ENCODE measurements at regions not wholly inside any gene's neighbourhood (a gene's known extent, or its start where the extent isn't known, plus 50 kb on each side); places are given as distances from the start of the nearest gene placed in this dataset.

DNA sequence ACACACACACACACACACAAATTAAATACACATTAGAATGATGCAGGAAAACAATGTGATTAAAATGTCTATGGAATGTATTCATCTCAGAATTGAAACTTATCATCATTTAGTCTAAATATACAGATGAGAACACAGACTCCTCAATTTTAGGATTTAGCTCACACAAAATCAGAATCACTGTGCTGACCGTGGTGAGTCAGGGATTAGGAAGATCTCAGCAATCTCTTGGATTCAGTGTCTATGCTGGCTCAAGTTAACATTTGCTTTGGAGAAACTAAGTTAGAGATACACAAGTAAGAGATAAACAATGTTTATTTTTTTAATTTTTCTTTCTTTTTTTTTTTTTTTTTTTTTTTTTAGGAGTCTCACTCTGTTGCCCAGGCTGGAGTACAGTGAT is 323.6 kb downstream of the KLF12 start:
- H3K9ac ChIP-seq (ENCODE audit: low read length): no peak overlapping the region
- H3F3A ChIP-seq (ENCODE audit: insufficient read depth, low read length, poor library complexity, severe bottlenecking): peaks cover 6% of the 10 kb centered on the region
- H4K20me1 ChIP-seq (ENCODE audit: insufficient read depth): no peaks in the 10 kb centered on the region
- no peaks in the 10 kb centered on the region for H3K9me3 ChIP-seq (ENCODE audit: low read length)
- no peaks in the 10 kb centered on the region for H3K27me3 ChIP-seq (ENCODE audit: insufficient read depth, low read depth, low read length)
- peaks cover 11% of the 10 kb centered on the region for H3K79me2 ChIP-seq (replicated peaks; ENCODE audit: insufficient read depth, low read length)
- no peak overlapping the region for H3K4me3 ChIP-seq (ENCODE audit: low read length)
- H3K36me3 ChIP-seq (ENCODE audit: insufficient read depth, low read length): no peaks in the 10 kb centered on the region
- H3K9me2 ChIP-seq (ENCODE audit: insufficient read depth, low read length): no peaks in the 10 kb centered on the region
- H3K4me2 ChIP-seq (ENCODE audit: low read length): no peak overlapping the region
- H3K27ac ChIP-seq (ENCODE audit: low read length): no peak overlapping the region
- TF ChIP-seq EP300 (conservative IDR thresholded peaks at IDR 0.05; ENCODE audit: poor library complexity, severe bottlenecking) (no peak), MXI1 (conservative IDR thresholded peaks at IDR 0.05; ENCODE audit: poor library complexity, severe bottlenecking) (no peak), TAF1 (IDR thresholded peaks at IDR 0.05; ENCODE audit: low read depth) (no peak), POLR2AphosphoS5 (IDR thresholded peaks at IDR 0.05) (no peak), SMC3 (conservative IDR thresholded peaks at IDR 0.05; ENCODE audit: poor library complexity) (no peak), RAD21 (conservative IDR thresholded peaks at IDR 0.05) (no peak), EZH2 (IDR thresholded peaks at IDR 0.05; ENCODE audit: borderline replicate concordance, insufficient read depth, low read length, poor library complexity, severe bottlenecking) (no peak)
- TF ChIP-seq, protein P1, sequence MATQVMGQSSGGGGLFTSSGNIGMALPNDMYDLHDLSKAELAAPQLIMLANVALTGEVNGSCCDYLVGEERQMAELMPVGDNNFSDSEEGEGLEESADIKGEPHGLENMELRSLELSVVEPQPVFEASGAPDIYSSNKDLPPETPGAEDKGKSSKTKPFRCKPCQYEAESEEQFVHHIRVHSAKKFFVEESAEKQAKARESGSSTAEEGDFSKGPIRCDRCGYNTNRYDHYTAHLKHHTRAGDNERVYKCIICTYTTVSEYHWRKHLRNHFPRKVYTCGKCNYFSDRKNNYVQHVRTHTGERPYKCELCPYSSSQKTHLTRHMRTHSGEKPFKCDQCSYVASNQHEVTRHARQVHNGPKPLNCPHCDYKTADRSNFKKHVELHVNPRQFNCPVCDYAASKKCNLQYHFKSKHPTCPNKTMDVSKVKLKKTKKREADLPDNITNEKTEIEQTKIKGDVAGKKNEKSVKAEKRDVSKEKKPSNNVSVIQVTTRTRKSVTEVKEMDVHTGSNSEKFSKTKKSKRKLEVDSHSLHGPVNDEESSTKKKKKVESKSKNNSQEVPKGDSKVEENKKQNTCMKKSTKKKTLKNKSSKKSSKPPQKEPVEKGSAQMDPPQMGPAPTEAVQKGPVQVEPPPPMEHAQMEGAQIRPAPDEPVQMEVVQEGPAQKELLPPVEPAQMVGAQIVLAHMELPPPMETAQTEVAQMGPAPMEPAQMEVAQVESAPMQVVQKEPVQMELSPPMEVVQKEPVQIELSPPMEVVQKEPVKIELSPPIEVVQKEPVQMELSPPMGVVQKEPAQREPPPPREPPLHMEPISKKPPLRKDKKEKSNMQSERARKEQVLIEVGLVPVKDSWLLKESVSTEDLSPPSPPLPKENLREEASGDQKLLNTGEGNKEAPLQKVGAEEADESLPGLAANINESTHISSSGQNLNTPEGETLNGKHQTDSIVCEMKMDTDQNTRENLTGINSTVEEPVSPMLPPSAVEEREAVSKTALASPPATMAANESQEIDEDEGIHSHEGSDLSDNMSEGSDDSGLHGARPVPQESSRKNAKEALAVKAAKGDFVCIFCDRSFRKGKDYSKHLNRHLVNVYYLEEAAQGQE (IDR thresholded peaks at IDR 0.05; ENCODE audit: borderline replicate concordance): no peak
- TF ChIP-seq, protein P2, sequence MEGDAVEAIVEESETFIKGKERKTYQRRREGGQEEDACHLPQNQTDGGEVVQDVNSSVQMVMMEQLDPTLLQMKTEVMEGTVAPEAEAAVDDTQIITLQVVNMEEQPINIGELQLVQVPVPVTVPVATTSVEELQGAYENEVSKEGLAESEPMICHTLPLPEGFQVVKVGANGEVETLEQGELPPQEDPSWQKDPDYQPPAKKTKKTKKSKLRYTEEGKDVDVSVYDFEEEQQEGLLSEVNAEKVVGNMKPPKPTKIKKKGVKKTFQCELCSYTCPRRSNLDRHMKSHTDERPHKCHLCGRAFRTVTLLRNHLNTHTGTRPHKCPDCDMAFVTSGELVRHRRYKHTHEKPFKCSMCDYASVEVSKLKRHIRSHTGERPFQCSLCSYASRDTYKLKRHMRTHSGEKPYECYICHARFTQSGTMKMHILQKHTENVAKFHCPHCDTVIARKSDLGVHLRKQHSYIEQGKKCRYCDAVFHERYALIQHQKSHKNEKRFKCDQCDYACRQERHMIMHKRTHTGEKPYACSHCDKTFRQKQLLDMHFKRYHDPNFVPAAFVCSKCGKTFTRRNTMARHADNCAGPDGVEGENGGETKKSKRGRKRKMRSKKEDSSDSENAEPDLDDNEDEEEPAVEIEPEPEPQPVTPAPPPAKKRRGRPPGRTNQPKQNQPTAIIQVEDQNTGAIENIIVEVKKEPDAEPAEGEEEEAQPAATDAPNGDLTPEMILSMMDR (IDR thresholded peaks at IDR 0.05; ENCODE audit: poor library complexity, severe bottlenecking): no peak
- no peak overlapping the region for H2AFZ ChIP-seq (ENCODE audit: low read depth, low read length)

DNA sequence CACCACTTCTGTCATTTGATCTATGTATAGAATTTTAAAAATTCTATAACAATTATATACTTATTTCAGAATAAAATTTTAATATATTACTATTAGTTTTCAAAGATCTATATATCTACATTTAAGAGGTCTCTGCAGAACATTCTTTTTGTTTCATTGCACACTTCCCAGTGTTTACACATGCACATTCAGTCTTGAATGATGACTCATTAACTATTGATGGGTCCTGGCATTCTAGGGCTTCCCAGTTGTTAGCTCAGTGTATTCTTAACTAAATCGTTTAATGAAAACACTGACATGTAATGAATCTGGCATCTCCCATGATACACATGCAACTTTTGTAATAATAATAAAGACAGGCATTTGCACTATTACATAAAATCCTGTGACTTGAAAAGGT is 324.6 kb downstream of the KLF12 start:
- Histone ChIP-seq H3K27me3 (ENCODE audit: insufficient read depth, low read depth, low read length) (no peaks in the 10 kb centered on the region), H4K20me1 (ENCODE audit: insufficient read depth) (no peaks in the 10 kb centered on the region), H3K79me2 (replicated peaks; ENCODE audit: insufficient read depth, low read length) (peaks cover 3% of the 10 kb centered on the region), H3K9me2 (ENCODE audit: insufficient read depth, low read length) (no peaks in the 10 kb centered on the region), H3K4me3 (ENCODE audit: low read length) (no peak overlapping the region), H3K9ac (ENCODE audit: low read length) (no peak overlapping the region), H3K27ac (ENCODE audit: low read length) (no peak overlapping the region), H3F3A (ENCODE audit: insufficient read depth, low read length, poor library complexity, severe bottlenecking) (peaks cover 6% of the 10 kb centered on the region), H3K9me3 (ENCODE audit: low read length) (no peaks in the 10 kb centered on the region), H3K36me3 (ENCODE audit: insufficient read depth, low read length) (no peaks in the 10 kb centered on the region), H3K4me2 (ENCODE audit: low read length) (no peak overlapping the region), H2AFZ (ENCODE audit: low read depth, low read length) (no peak overlapping the region)
- TF ChIP-seq MXI1 (conservative IDR thresholded peaks at IDR 0.05; ENCODE audit: poor library complexity, severe bottlenecking) (no peak), EP300 (conservative IDR thresholded peaks at IDR 0.05; ENCODE audit: poor library complexity, severe bottlenecking) (no peak), RAD21 (conservative IDR thresholded peaks at IDR 0.05) (no peak), EZH2 (IDR thresholded peaks at IDR 0.05; ENCODE audit: borderline replicate concordance, insufficient read depth, low read length, poor library complexity, severe bottlenecking) (no peak), POLR2AphosphoS5 (IDR thresholded peaks at IDR 0.05) (no peak), SMC3 (conservative IDR thresholded peaks at IDR 0.05; ENCODE audit: poor library complexity) (no peak), TAF1 (IDR thresholded peaks at IDR 0.05; ENCODE audit: low read depth) (no peak)
- TF ChIP-seq, protein P2 (IDR thresholded peaks at IDR 0.05; ENCODE audit: poor library complexity, severe bottlenecking): no peak
- TF ChIP-seq, protein P1 (IDR thresholded peaks at IDR 0.05; ENCODE audit: borderline replicate concordance): no peak

Measured in neural cell (in vitro differentiated cells).